B cell (primary cell): ENCODE measurements at regions not wholly inside any gene's neighbourhood (a gene's known extent, or its start where the extent isn't known, plus 50 kb on each side); places are given as distances from the start of the nearest gene placed in this dataset.

Source experiments
- ATAC-seq: fragments of 200-7000 bp; cut with Tn5 transposase; one replicate; pipeline ENCODE4 v1.10.0; 2021; ENCODE audit warnings: low read depth, mild to moderate bottlenecking, moderate number of reproducible peaks, moderate library complexity
- CTCF ChIA-PET: fragments of 350-600 bp; sonication (Branson Sonifier 250); formaldehyde crosslinking; loops from one replicate; lab custom pipeline; 2021; ENCODE audit warnings: antibody characterized with exemption, inconsistent platforms; lab: Charles Lee
- POLR2A ChIA-PET: fragments of 350-600 bp; sonication (Branson Sonifier 250); formaldehyde crosslinking; loops from one replicate; lab custom pipeline; 2021; ENCODE audit warnings: antibody characterized with exemption; lab: Charles Lee
- DNase-seq: peaks from one replicate; pipeline ENCODE4 v3.0.0; 2013
- H2AFZ ChIP-seq: 2 replicates; pipeline ENCODE4 v1.6.1; 2012; ENCODE audit warnings: mild to moderate bottlenecking, low read depth, low read length; ENCODE audit not compliant: insufficient read depth, poor library complexity, severe bottlenecking
- H3K27ac ChIP-seq, 2 donors: 1 replicate in 1 of 2; 2 replicates in 1 of 2; pipeline ENCODE4 v1.5.1; 2012 to 2013; ENCODE audit warnings: low read length in 2 of 2, mild to moderate bottlenecking in 2 of 2, moderate library complexity in 1 of 2
- H3K27me3 ChIP-seq, 4 experiments: fragments of 200-600 bp in 1 of 4; sonication (generic) in 1 of 4; replicated peaks in 1 of 4; 1 replicate in 2 of 4; 2 replicates in 2 of 4; pipeline versions ENCODE4 v1.6.1 to v1.7.0; 2013 to 2016; ENCODE audit warnings: low read length in 3 of 4, mild to moderate bottlenecking in 2 of 4, mixed read lengths in 1 of 4, moderate library complexity in 1 of 4; ENCODE audit not compliant: insufficient read depth in 4 of 4, control insufficient read depth in 3 of 4; ENCODE audit errors: control extremely low read depth in 1 of 4
- H3K36me3 ChIP-seq, 2 experiments: replicated peaks in 1 of 2; 1 replicate in 1 of 2; 2 replicates in 1 of 2; pipeline versions ENCODE4 v1.6.1 to v1.7.1; 2013; ENCODE audit warnings: low read length in 1 of 2; ENCODE audit not compliant: insufficient read depth in 2 of 2, control insufficient read depth in 1 of 2; ENCODE audit errors: control extremely low read depth in 1 of 2, extremely low read depth in 1 of 2
- H3K4me1 ChIP-seq, 2 donors: fragments of 200-600 bp in 1 of 2; sonication (generic) in 1 of 2; 1 replicate in 1 of 2; 2 replicates in 1 of 2; pipeline versions ENCODE4 v1.5.1 to v1.6.1; 2013 to 2017; ENCODE audit warnings: low read length in 2 of 2; ENCODE audit not compliant: control insufficient read depth in 2 of 2, insufficient read depth in 2 of 2
- H3K4me2 ChIP-seq: replicated peaks from 2 replicates; pipeline ENCODE3; 2012; ENCODE audit warnings: mild to moderate bottlenecking, low read depth, low read length; ENCODE audit not compliant: poor library complexity, severe bottlenecking
- H3K4me3 ChIP-seq, 5 experiments: fragments of 200-600 bp in 1 of 5; sonication (generic) in 1 of 5; 1 replicate in 3 of 5; 2 replicates in 2 of 5; pipeline versions ENCODE4 v1.5.1 to v1.7.0; 2011 to 2016; ENCODE audit warnings: low read length in 4 of 5, mild to moderate bottlenecking in 4 of 5, low read depth in 2 of 5, control low read depth in 1 of 5, moderate library complexity in 1 of 5; ENCODE audit not compliant: insufficient read depth in 1 of 5; ENCODE audit errors: control extremely low read depth in 1 of 5, extremely low read depth in 1 of 5
- H3K79me2 ChIP-seq: fragments of 200-600 bp; sonication (generic); one replicate; pipeline ENCODE4 v1.6.0; 2016; ENCODE audit warnings: low read length; ENCODE audit not compliant: control insufficient read depth, insufficient read depth
- H3K9ac ChIP-seq: fragments of 200-600 bp; sonication (generic); 2 replicates; pipeline ENCODE4 v1.6.1; 2017; ENCODE audit warnings: mild to moderate bottlenecking, low read length, moderate library complexity
- H3K9me3 ChIP-seq, 3 donors: one replicate each; pipeline versions ENCODE4 v1.6.1 to v1.7.1; 2013; ENCODE audit warnings: low read length in 2 of 3; ENCODE audit not compliant: control insufficient read depth in 2 of 3, insufficient read depth in 1 of 3; ENCODE audit errors: control extremely low read depth in 1 of 3
- H4K20me1 ChIP-seq: 2 replicates; pipeline ENCODE4 v1.6.0; 2012; ENCODE audit warnings: mild to moderate bottlenecking, low read length; ENCODE audit not compliant: insufficient read depth, control insufficient read depth, poor library complexity, severe bottlenecking
- H3K27ac Mint-ChIP-seq: one replicate; pipeline ENCODE4 v1.8.0; 2021; ENCODE audit warnings: mixed read lengths
- H3K27me3 Mint-ChIP-seq: one replicate; pipeline ENCODE4 v1.8.0; 2021; ENCODE audit warnings: mixed read lengths
- H3K4me1 Mint-ChIP-seq: one replicate; pipeline ENCODE4 v1.8.0; 2021; ENCODE audit warnings: mixed read lengths
- H3K4me3 Mint-ChIP-seq: one replicate; pipeline ENCODE4 v1.8.0; 2021; ENCODE audit warnings: mixed read lengths
- H3K9me3 Mint-ChIP-seq: one replicate; pipeline ENCODE4 v1.8.0; 2022; ENCODE audit warnings: mixed read lengths; ENCODE audit not compliant: insufficient read depth
- CTCF ChIP-seq: fragments of 200-600 bp; IDR thresholded peaks from one replicate; pipeline ENCODE4 v1.8.0; 2022; ENCODE audit warnings: antibody characterized with exemption, mild to moderate bottlenecking
- EZH2 ChIP-seq: IDR thresholded peaks from 2 replicates; pipeline ENCODE4 v1.6.1; 2012; ENCODE audit warnings: borderline replicate concordance, low read depth, mild to moderate bottlenecking, moderate library complexity, low read length; ENCODE audit not compliant: insufficient read depth, poor library complexity, severe bottlenecking
- WGBS: methylation state at CpG from one replicate; pipeline ENCODE4 v1.1.5; 2013; ENCODE audit warnings: missing lambda C conversion rate; ENCODE audit not compliant: insufficient coverage; 5-methylcytosine and 5-hydroxymethylcytosine counted together
- intact Hi-C: fragments of 100-400 bp; cut with micrococcal nuclease; formaldehyde crosslinking; loops from one replicate; pipeline ENCODE4 v1.10.0; 2022

- Mint-ChIP-seq H3K4me1 (no peaks in the 10 kb centered on the region), H3K27me3 (peaks cover 4% of the 10 kb centered on the region), H3K4me3 (no peak overlapping the region), H3K9me3 (no peaks in the 10 kb centered on the region), H3K27ac (no peak overlapping the region)
- WGBS, result 99% methylated on average over 5 of the region's 5 CpGs
- Histone ChIP-seq H3K36me3 (no peaks in the 10 kb centered on the region), H3K4me3 (no peak overlapping the region), H3K79me2 (no peaks in the 10 kb centered on the region), H3K27me3 (no peaks in the 10 kb centered on the region), H2AFZ (no peak overlapping the region), H3K4me2 (no peak overlapping the region), H4K20me1 (no peaks in the 10 kb centered on the region), H3K9ac (no peak overlapping the region), H3K4me1 (no peaks in the 10 kb centered on the region), H3K27ac (no peak overlapping the region), H3K9me3 (no peaks in the 10 kb centered on the region)
- DNase-seq (no peak), ATAC-seq (no peak)
- POLR2A ChIA-PET, result no interaction called here
- TF ChIP-seq CTCF (no peak), EZH2 (no peak)
- CTCF ChIA-PET, result interaction anchor here (1.5 kb wide), 1 partner anchor 21 kb away, joined by 3 read pairs; no protein-coding TSS in a partner anchor
- intact Hi-C loops, result no loop called here
These were observed 170.6 kb downstream of the RMI1 start for GRCh38 chr9:84151236-84151635.

GRCh38 chr9:84151640-84152039 is 171.0 kb downstream of the RMI1 start:
- 90% methylated on average over 2 of the region's 5 CpGs for WGBS
- Mint-ChIP-seq H3K9me3 (no peaks in the 10 kb centered on the region), H3K27ac (no peak overlapping the region), H3K27me3 (peaks cover 4% of the 10 kb centered on the region), H3K4me3 (no peak overlapping the region), H3K4me1 (no peaks in the 10 kb centered on the region)
- H4K20me1 ChIP-seq, result no peaks in the 10 kb centered on the region
- H3K36me3 ChIP-seq, result no peaks in the 10 kb centered on the region
- no peak overlapping the region for H2AFZ ChIP-seq
- H3K27me3 ChIP-seq, result no peaks in the 10 kb centered on the region
- intact Hi-C loops, result no loop called here
- H3K79me2 ChIP-seq, result no peaks in the 10 kb centered on the region
- H3K27ac ChIP-seq, result no peak overlapping the region
- H3K4me3 ChIP-seq, result no peak overlapping the region
- TF ChIP-seq EZH2 (no peak), CTCF (no peak)
- ChIA-PET CTCF (interaction anchor here (0.9 to 1.5 kb wide), 2 partner anchors 9 to 21 kb away, joined by 3 read pairs; no protein-coding TSS in a partner anchor), POLR2A (no interaction called here)
- DNase-seq (no peak), ATAC-seq (no peak)
- no peak overlapping the region for H3K9ac ChIP-seq
- no peak overlapping the region for H3K4me2 ChIP-seq
- no peaks in the 10 kb centered on the region for H3K9me3 ChIP-seq
- no peaks in the 10 kb centered on the region for H3K4me1 ChIP-seq
